ENCODE measurements at regions not wholly inside any gene's neighbourhood (a gene's known extent, or its start where the extent isn't known, plus 50 kb on each side); places are given as distances from the start of the nearest gene placed in this dataset.

GRCh38 chr4:53776141-53776540, 184.9 kb upstream of the LNX1 start:
- Histone ChIP-seq H3K9me2 (ENCODE audit: insufficient read depth) (no peaks in the 10 kb centered on the region; the same call in 1 of the 2 replicates), H3K4me3 (no peak overlapping the region), H3K27me3 (ENCODE audit: insufficient read depth) (no peaks in the 10 kb centered on the region), H3K4me1 (ENCODE audit: insufficient read depth) (no peaks in the 10 kb centered on the region), H4K20me1 (replicated peaks; ENCODE audit: insufficient read depth) (no peaks in the 10 kb centered on the region), H3K36me3 (ENCODE audit: insufficient read depth) (no peaks in the 10 kb centered on the region), H3K79me2 (replicated peaks; ENCODE audit: insufficient read depth) (no peaks in the 10 kb centered on the region), H2AFZ (no peak overlapping the region), H3K4me2 (no peak overlapping the region), H3F3A (replicated peaks; ENCODE audit: low read depth) (no peaks in the 10 kb centered on the region), H3K27ac (ENCODE audit: low read depth) (no peak overlapping the region)
- no peak for ATAC-seq
- no peak for DNase-seq (ENCODE audit: low spot score)
- H3K27me3 Mint-ChIP-seq (ENCODE audit: insufficient read depth, low read depth, poor library complexity) = no peaks in the 10 kb centered on the region
- no peak overlapping the region for H3K4me3 Mint-ChIP-seq
- H3K9me3 Mint-ChIP-seq = no peaks in the 10 kb centered on the region
- TF ChIP-seq ETS1 (IDR thresholded peaks at IDR 0.05) (no peak), REST (IDR thresholded peaks at IDR 0.05; ENCODE audit: unreplicated experiment) (no peak), NANOG (IDR thresholded peaks at IDR 0.05; ENCODE audit: borderline replicate concordance) (no peak), CTCF (conservative IDR thresholded peaks at IDR 0.05; ENCODE audit: low read depth in 2 of 2) (no peak), ZNF331 (CRISPR knock-in tag; IDR thresholded peaks at IDR 0.05; ENCODE audit: low read depth) (no peak), ZNF462 (CRISPR knock-in tag; IDR thresholded peaks at IDR 0.05) (no peak), ZNF114 (CRISPR knock-in tag; IDR thresholded peaks at IDR 0.05) (no peak), POLR2AphosphoS5 (IDR thresholded peaks at IDR 0.05; ENCODE audit: low read depth) (no peak), JUNB (IDR thresholded peaks at IDR 0.05; ENCODE audit: unreplicated experiment) (no peak), CREB1 (CRISPR knock-in tag; IDR thresholded peaks at IDR 0.05; ENCODE audit: low read depth) (no peak), STAT1 (IDR thresholded peaks at IDR 0.05; ENCODE audit: unreplicated experiment) (no peak), EZH2 (IDR thresholded peaks at IDR 0.05; ENCODE audit: low read depth, unreplicated experiment) (no peak), EZH2phosphoT487 (IDR thresholded peaks at IDR 0.05; ENCODE audit: unreplicated experiment) (no peak)
- no peaks in the 10 kb centered on the region for H3K36me3 Mint-ChIP-seq (ENCODE audit: low read depth)
- H3K4me1 Mint-ChIP-seq = no peaks in the 10 kb centered on the region
- H3K27ac Mint-ChIP-seq = no peak overlapping the region

All from GM23338 (cell line).